DOHH2 (cell line): ENCODE measurements at regions not wholly inside any gene's neighbourhood (a gene's known extent, or its start where the extent isn't known, plus 50 kb on each side); places are given as distances from the start of the nearest gene placed in this dataset.

Source experiments
- H3F3A ChIP-seq: fragments of 200-600 bp; sonication (generic), shearing (Covaris generic); 2 replicates; pipeline ENCODE4 v1.6.0; 2016; ENCODE audit warnings: antibody characterized with exemption, mild to moderate bottlenecking; ENCODE audit not compliant: control insufficient read depth, insufficient read depth
- H3K27ac ChIP-seq: fragments of 200-600 bp; sonication (generic); 2 replicates; pipeline ENCODE4 v1.5.1; 2014; ENCODE audit warnings: low read depth, mild to moderate bottlenecking, low read length, moderate library complexity
- H3K27me3 ChIP-seq: fragments of 200-600 bp; sonication (generic); 2 replicates; pipeline ENCODE4 v1.6.1; 2014; ENCODE audit warnings: mild to moderate bottlenecking, low read length, mixed read lengths; ENCODE audit not compliant: control insufficient read depth
- H3K36me3 ChIP-seq: fragments of 200-600 bp; sonication (generic); 2 replicates; pipeline ENCODE4 v1.6.1; 2014; ENCODE audit warnings: mild to moderate bottlenecking, low read length, moderate library complexity, mixed read lengths; ENCODE audit not compliant: control insufficient read depth
- H3K4me1 ChIP-seq: fragments of 200-600 bp; sonication (generic); 2 replicates; pipeline ENCODE4 v1.6.1; 2014; ENCODE audit warnings: mild to moderate bottlenecking, low read length, mixed read lengths; ENCODE audit not compliant: control insufficient read depth
- H3K4me2 ChIP-seq: fragments of 200-600 bp; sonication (generic); 2 replicates; pipeline ENCODE4 v1.6.0; 2014; ENCODE audit warnings: mild to moderate bottlenecking, low read length, moderate library complexity
- H3K4me3 ChIP-seq: fragments of 200-600 bp; sonication (generic); 2 replicates; pipeline ENCODE4 v1.5.1; 2014; ENCODE audit warnings: mild to moderate bottlenecking, low read length, mixed read lengths
- H3K79me2 ChIP-seq: fragments of 200-600 bp; sonication (generic); 2 replicates; pipeline ENCODE4 v1.6.1; 2014; ENCODE audit warnings: mild to moderate bottlenecking, low read length, mixed read lengths; ENCODE audit not compliant: control insufficient read depth
- H3K9me2 ChIP-seq: fragments of 200-600 bp; sonication (generic); replicated peaks from 2 replicates; pipeline ENCODE4 v1.6.1; 2014; ENCODE audit warnings: mild to moderate bottlenecking, low read length, mixed read lengths; ENCODE audit not compliant: control insufficient read depth
- H3K9me3 ChIP-seq: fragments of 200-600 bp; sonication (generic); 2 replicates; pipeline ENCODE4 v1.6.1; 2014; ENCODE audit warnings: antibody characterized with exemption, low read length, mixed read lengths; ENCODE audit not compliant: control insufficient read depth, insufficient read depth
- H4K20me1 ChIP-seq: fragments of 200-600 bp; sonication (generic); 2 replicates; pipeline ENCODE4 v1.6.0; 2014; ENCODE audit warnings: low read depth, mild to moderate bottlenecking, antibody characterized with exemption, low read length, moderate library complexity; ENCODE audit not compliant: control insufficient read depth, insufficient read depth
- CTCF ChIP-seq: fragments of 200-600 bp; sonication (generic); IDR thresholded peaks from one replicate; pipeline ENCODE4 v1.5.1; 2014; ENCODE audit warnings: antibody characterized with exemption, mild to moderate bottlenecking, low read depth, low read length; ENCODE audit not compliant: poor library complexity, severe bottlenecking
- EZH2phosphoT487 ChIP-seq: fragments of 200-600 bp; sonication (generic); IDR thresholded peaks from 2 replicates; pipeline ENCODE4 v1.6.1; 2017; ENCODE audit warnings: borderline replicate concordance, mild to moderate bottlenecking, antibody characterized with exemption, low read length, moderate library complexity, mixed read lengths

DNA sequence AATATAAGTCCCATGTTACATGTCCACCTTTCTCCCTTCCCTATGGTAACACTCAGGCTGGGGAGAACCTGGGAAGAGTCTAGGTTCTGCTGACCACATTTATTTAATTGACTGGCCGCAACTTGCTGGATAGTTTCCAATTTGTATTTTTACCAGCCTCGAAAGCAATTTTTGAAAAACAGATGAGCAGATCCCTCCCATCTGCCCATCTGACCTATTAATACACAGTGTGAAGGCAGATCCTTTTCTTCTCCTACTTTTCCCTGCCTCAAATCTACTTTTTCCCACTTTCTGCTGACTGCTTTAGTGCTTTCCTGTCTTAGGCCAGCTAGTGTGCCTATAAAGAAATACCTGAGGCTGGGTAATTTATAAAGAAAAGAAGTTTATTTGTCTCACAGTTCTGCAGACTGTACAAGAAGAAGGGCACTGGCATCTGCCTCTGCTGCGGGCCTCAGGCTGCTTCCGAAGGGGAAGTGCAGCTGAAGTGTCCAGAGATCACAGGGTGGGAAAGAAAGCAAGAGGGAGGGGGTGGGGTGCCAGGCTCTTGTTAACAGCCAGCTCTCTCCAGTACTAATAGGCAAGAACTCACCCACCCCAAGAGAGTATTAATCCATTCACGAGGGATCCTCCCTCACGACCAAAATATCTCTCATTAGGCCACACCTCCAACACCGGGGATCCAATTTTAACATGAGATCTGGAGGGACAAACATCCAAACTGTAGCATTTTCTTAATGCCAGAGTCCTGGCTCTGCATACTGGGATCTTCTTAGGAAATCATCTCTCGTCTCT, 336.0 kb upstream of the IGFBP3 start:
- H3K4me1 ChIP-seq: no peaks in the 10 kb centered on the region
- no peak for TF ChIP-seq EZH2phosphoT487
- no peak for TF ChIP-seq CTCF
- H3K36me3 ChIP-seq: no peaks in the 10 kb centered on the region
- no peaks in the 10 kb centered on the region for H3K79me2 ChIP-seq
- no peak overlapping the region for H3K4me2 ChIP-seq
- H3F3A ChIP-seq: no peaks in the 10 kb centered on the region
- no peaks in the 10 kb centered on the region for H3K27me3 ChIP-seq
- no peaks in the 10 kb centered on the region; the same call in 1 of the 2 replicates for H3K9me3 ChIP-seq
- no peak overlapping the region for H3K27ac ChIP-seq
- no peaks in the 10 kb centered on the region for H3K9me2 ChIP-seq
- no peaks in the 10 kb centered on the region for H4K20me1 ChIP-seq
- no peak overlapping the region for H3K4me3 ChIP-seq

DNA sequence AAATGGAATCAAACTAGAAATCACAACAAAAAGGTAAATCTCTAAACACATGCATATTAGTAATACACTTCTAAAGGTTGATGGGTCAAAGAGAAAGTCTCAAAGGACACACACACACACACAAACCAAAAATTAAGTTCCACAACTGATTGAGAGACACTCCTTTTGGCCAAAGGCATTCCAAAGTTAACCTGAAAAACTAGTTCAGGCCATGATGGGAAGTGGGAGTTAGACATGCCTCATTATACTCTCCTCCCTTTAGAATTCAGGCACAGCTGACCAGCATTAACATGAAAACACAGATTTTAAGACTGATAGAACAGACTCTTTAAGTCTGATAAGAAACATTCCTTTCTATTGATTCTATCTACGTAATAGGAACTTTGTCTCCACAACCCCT, 332.4 kb upstream of the IGFBP3 start:
- H3K27me3 ChIP-seq: no peaks in the 10 kb centered on the region
- H3K4me3 ChIP-seq: no peak overlapping the region
- no peaks in the 10 kb centered on the region for H3K79me2 ChIP-seq
- H3F3A ChIP-seq: no peaks in the 10 kb centered on the region
- no peaks in the 10 kb centered on the region for H3K36me3 ChIP-seq
- no peaks in the 10 kb centered on the region for H3K9me3 ChIP-seq
- H3K4me1 ChIP-seq: no peaks in the 10 kb centered on the region
- no peak overlapping the region for H3K4me2 ChIP-seq
- H3K9me2 ChIP-seq: no peaks in the 10 kb centered on the region
- no peak overlapping the region for H3K27ac ChIP-seq
- no peaks in the 10 kb centered on the region for H4K20me1 ChIP-seq
- no peak for TF ChIP-seq EZH2phosphoT487
- TF ChIP-seq CTCF: no peak

DNA sequence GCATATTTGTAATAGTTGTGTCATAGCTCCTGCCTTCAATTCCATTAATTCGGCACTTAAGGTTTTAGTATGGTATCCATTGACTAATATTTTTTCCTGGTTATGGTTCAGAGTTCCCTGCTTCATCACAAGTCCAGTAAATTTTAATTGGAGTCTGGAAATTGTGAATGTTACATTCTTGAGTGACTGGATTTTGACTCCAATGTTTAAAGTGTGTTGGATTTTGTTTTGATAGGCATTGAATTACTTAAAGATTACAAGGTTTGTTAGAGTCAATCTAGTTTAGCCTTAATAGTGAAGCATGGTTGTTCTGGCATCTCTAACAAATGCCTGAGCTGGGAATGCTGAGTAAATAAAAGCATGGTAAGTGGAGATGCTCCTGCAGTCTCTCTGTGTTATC, 326.6 kb upstream of the IGFBP3 start:
- Histone ChIP-seq H3K27ac (no peak overlapping the region), H3K9me3 (no peaks in the 10 kb centered on the region), H3K27me3 (no peaks in the 10 kb centered on the region), H3K4me2 (no peak overlapping the region), H3K36me3 (no peaks in the 10 kb centered on the region), H3K9me2 (no peaks in the 10 kb centered on the region), H3K4me3 (no peak overlapping the region), H3K4me1 (no peaks in the 10 kb centered on the region), H3K79me2 (no peaks in the 10 kb centered on the region), H3F3A (no peaks in the 10 kb centered on the region), H4K20me1 (no peaks in the 10 kb centered on the region)
- TF ChIP-seq EZH2phosphoT487 (no peak), CTCF (no peak)
